ENCODE measurements at regions not wholly inside any gene's neighbourhood (a gene's known extent, or its start where the extent isn't known, plus 50 kb on each side); places are given as distances from the start of the nearest gene placed in this dataset.

- 90 to 93% (median 93%) methylated on average over 9 of the region's 9 CpGs for WGBS, 5 donors
- no peak for DNase-seq
- Histone ChIP-seq H3K27ac (no peak overlapping the region), H3K4me3 (no peak overlapping the region), H3K9me3 (peaks cover 0 to 8% (median 0%) of the 10 kb centered on the region in 4 donors), H3K4me1 (no peaks in the 10 kb centered on the region), H3K36me3 (no peaks in the 10 kb centered on the region), H3K27me3 (no peaks in the 10 kb centered on the region)
- intact Hi-C loops (cut with DNase I; ENCODE audit: low total_unique reads) = no loop called here
- TF ChIP-seq POLR2A (IDR thresholded peaks at IDR 0.05) (no peak), POLR2AphosphoS5 (IDR thresholded peaks at IDR 0.05) (no peak), CTCF (IDR thresholded peaks at IDR 0.05) (no peak), EP300 (IDR thresholded peaks at IDR 0.05) (no peak)
These were observed 371.7 kb downstream of the INHBA start for GRCh38 chr7:41331194-41331593.

GRCh38 chr7:41328544-41328943, 374.3 kb downstream of the INHBA start:
- intact Hi-C loops (cut with DNase I; ENCODE audit: low total_unique reads) = no loop called here
- H3K36me3 ChIP-seq = no peaks in the 10 kb centered on the region
- H3K4me1 ChIP-seq = no peaks in the 10 kb centered on the region
- H3K4me3 ChIP-seq = no peak overlapping the region
- DNase-seq = no peak
- TF ChIP-seq CTCF (IDR thresholded peaks at IDR 0.05) = no peak
- no peak for TF ChIP-seq EP300 (IDR thresholded peaks at IDR 0.05)
- no peak for TF ChIP-seq POLR2A (IDR thresholded peaks at IDR 0.05)
- no peak for TF ChIP-seq POLR2AphosphoS5 (IDR thresholded peaks at IDR 0.05)
- no peak overlapping the region for H3K27ac ChIP-seq
- H3K27me3 ChIP-seq = no peaks in the 10 kb centered on the region
- whole genome bisulfite sequencing, 5 donors = 76 to 82% (median 80%) methylated on average over 3 of the region's 3 CpGs
- H3K9me3 ChIP-seq = peaks cover 0 to 8% (median 0%) of the 10 kb centered on the region in 4 donors

GRCh38 chr7:41328131-41328530, 374.8 kb downstream of the INHBA start:
- H3K27me3 ChIP-seq = no peaks in the 10 kb centered on the region
- no peak overlapping the region for H3K27ac ChIP-seq
- H3K4me1 ChIP-seq = no peaks in the 10 kb centered on the region
- whole genome bisulfite sequencing, 5 donors = 57 to 75% (median 73%) methylated on average over 3 of the region's 3 CpGs
- H3K9me3 ChIP-seq = peaks cover 0 to 8% (median 0%) of the 10 kb centered on the region in 4 donors
- no peak overlapping the region for H3K4me3 ChIP-seq
- no peak for TF ChIP-seq CTCF (IDR thresholded peaks at IDR 0.05)
- H3K36me3 ChIP-seq = no peaks in the 10 kb centered on the region
- intact Hi-C loops (cut with DNase I; ENCODE audit: low total_unique reads) = no loop called here
- no peak for DNase-seq

- 51 to 63% (median 61%) methylated on average over 1 of the region's 1 CpG for WGBS, 5 donors
- H3K9me3 ChIP-seq = peaks cover 0 to 8% (median 0%) of the 10 kb centered on the region in 4 donors
- TF ChIP-seq EP300 (IDR thresholded peaks at IDR 0.05) = no peak
- TF ChIP-seq POLR2AphosphoS5 (IDR thresholded peaks at IDR 0.05) = no peak
- TF ChIP-seq POLR2A (IDR thresholded peaks at IDR 0.05) = no peak
- TF ChIP-seq CTCF (IDR thresholded peaks at IDR 0.05) = no peak
- intact Hi-C loops (cut with DNase I; ENCODE audit: low total_unique reads) = no loop called here
- no peak overlapping the region for H3K27ac ChIP-seq
- no peak for DNase-seq
- no peaks in the 10 kb centered on the region for H3K27me3 ChIP-seq
- H3K36me3 ChIP-seq = no peaks in the 10 kb centered on the region
- H3K4me1 ChIP-seq = no peaks in the 10 kb centered on the region
- no peak overlapping the region for H3K4me3 ChIP-seq
These were observed 376.3 kb downstream of the INHBA start for GRCh38 chr7:41326616-41327015.

Data from stomach (tissue), 8 donors.